ENCODE measurements at regions not wholly inside any gene's neighbourhood (a gene's known extent, or its start where the extent isn't known, plus 50 kb on each side); places are given as distances from the start of the nearest gene placed in this dataset.

GRCh38 chr10:6674291-6674690 is 94.2 kb upstream of the PRKCQ start:
- no peaks in the 10 kb centered on the region for H3K4me1 ChIP-seq (ENCODE audit: insufficient read depth)
- no peak overlapping the region for H3K9ac ChIP-seq
- no peaks in the 10 kb centered on the region for H3F3A ChIP-seq (ENCODE audit: insufficient read depth)
- no peaks in the 10 kb centered on the region for H3K9me3 ChIP-seq (ENCODE audit: low read depth)
- TF ChIP-seq EZH2 (IDR thresholded peaks at IDR 0.05; ENCODE audit: insufficient read depth, poor library complexity, severe bottlenecking) (no peak), EZH2phosphoT487 (IDR thresholded peaks at IDR 0.05; ENCODE audit: insufficient read depth, low read depth) (no peak)
- no peaks in the 10 kb centered on the region for H4K20me1 ChIP-seq (ENCODE audit: insufficient read depth)
- H3K36me3 ChIP-seq (ENCODE audit: low read depth), result no peaks in the 10 kb centered on the region
- no peaks in the 10 kb centered on the region for H3K79me2 ChIP-seq (ENCODE audit: insufficient read depth)
- H3K27ac ChIP-seq, result no peak overlapping the region
- no peak for DNase-seq
- in situ Hi-C loops (cut with MboI), result loop anchor here (25.0 kb wide), 1 partner anchor 738 kb away; the partner anchor contains the start of gene SFMBT2
- no peak overlapping the region for H2AFZ ChIP-seq
- H3K4me2 ChIP-seq (ENCODE audit: unreplicated experiment), result no peak overlapping the region
- no peaks in the 10 kb centered on the region for H3K9me2 ChIP-seq (ENCODE audit: insufficient read depth)
- WGBS, 2 experiments (ENCODE audit: low coverage in 1 of 2, low lambda C conversion rate in 2 of 2, missing lambda C conversion rate in 2 of 2), result 28 to 31% methylated on average over 3 of the region's 3 CpGs
- H3K27me3 ChIP-seq (replicated peaks; ENCODE audit: insufficient read depth), result peaks cover 19% of the 10 kb centered on the region; the same call in 1 of the 2 replicates
- no peak overlapping the region for H3K4me3 ChIP-seq

DNA sequence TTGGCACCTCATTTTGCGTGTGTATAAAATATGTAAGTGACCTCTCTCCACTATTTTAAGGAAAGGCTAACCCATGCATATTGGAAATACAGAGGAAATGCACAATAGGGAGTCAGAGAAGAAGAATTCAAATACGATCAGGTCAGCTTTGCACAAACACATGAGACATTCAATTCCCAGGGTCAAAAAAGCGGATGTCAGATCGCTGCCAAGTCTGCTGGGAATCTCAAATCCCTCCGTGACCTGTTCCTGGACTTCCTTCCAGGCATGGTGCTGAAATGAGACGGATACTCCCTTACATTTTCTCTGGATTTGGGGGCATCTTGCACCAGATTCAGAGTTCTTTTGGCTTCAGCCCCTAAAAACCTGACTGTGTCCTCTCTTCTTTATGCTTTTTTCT is 91.9 kb upstream of the PRKCQ start:
- Histone ChIP-seq H3K79me2 (ENCODE audit: insufficient read depth) (no peaks in the 10 kb centered on the region), H3K27me3 (replicated peaks; ENCODE audit: insufficient read depth) (peaks cover 23% of the 10 kb centered on the region; the same call in 1 of the 2 replicates), H3K4me1 (ENCODE audit: insufficient read depth) (no peaks in the 10 kb centered on the region), H3K9me3 (ENCODE audit: low read depth) (no peaks in the 10 kb centered on the region), H3K4me3 (no peak overlapping the region), H2AFZ (no peak overlapping the region), H3K27ac (no peak overlapping the region), H3K9ac (no peak overlapping the region), H3K36me3 (ENCODE audit: low read depth) (no peaks in the 10 kb centered on the region), H3K9me2 (ENCODE audit: insufficient read depth) (no peaks in the 10 kb centered on the region), H4K20me1 (ENCODE audit: insufficient read depth) (no peaks in the 10 kb centered on the region), H3F3A (ENCODE audit: insufficient read depth) (no peaks in the 10 kb centered on the region), H3K4me2 (ENCODE audit: unreplicated experiment) (no peak overlapping the region)
- in situ Hi-C loops (cut with MboI), result loop anchor here (25.0 kb wide), 1 partner anchor 740 kb away; the partner anchor contains the start of gene SFMBT2
- DNase-seq, result no peak
- TF ChIP-seq EZH2phosphoT487 (IDR thresholded peaks at IDR 0.05; ENCODE audit: insufficient read depth, low read depth) (no peak), EZH2 (IDR thresholded peaks at IDR 0.05; ENCODE audit: insufficient read depth, poor library complexity, severe bottlenecking) (no peak)
- 61 to 69% methylated on average over 6 of the region's 6 CpGs for WGBS, 2 experiments (ENCODE audit: low coverage in 1 of 2, low lambda C conversion rate in 2 of 2, missing lambda C conversion rate in 2 of 2)

DNA sequence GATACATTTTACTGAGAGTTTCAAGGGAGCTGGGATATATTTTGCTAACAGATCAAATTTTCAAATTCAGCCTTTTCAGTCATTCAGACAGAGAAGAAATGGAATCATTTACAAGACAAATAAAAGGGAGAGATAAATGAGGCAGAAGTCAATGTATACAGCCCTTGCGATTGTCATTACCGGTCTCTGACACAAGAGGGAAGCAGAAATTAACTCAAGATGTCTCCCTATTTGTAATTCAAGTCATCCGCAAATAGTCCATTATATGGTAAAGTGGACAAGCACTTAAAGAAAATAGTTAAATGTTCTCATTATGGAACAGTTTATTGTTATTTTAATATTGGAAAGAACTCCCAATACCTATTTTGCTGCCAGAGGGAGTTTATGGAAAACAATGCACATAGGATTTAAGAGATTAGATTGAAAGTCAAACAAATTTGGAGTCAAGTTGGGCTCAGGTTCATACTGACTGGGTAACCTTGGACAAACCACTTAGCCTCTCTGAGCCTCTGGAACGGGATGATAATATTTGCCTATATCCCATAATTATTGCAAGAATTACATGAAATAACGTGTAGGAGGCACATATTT is 89.3 kb upstream of the PRKCQ start:
- Histone ChIP-seq H4K20me1 (ENCODE audit: insufficient read depth) (no peaks in the 10 kb centered on the region), H3K27me3 (replicated peaks; ENCODE audit: insufficient read depth) (peaks cover 16% of the 10 kb centered on the region; the same call in 1 of the 2 replicates), H3K79me2 (ENCODE audit: insufficient read depth) (no peaks in the 10 kb centered on the region), H3F3A (ENCODE audit: insufficient read depth) (no peaks in the 10 kb centered on the region), H2AFZ (no peak overlapping the region), H3K9ac (no peak overlapping the region), H3K9me3 (ENCODE audit: low read depth) (no peaks in the 10 kb centered on the region), H3K36me3 (ENCODE audit: low read depth) (no peaks in the 10 kb centered on the region), H3K4me3 (no peak overlapping the region), H3K27ac (no peak overlapping the region), H3K4me1 (ENCODE audit: insufficient read depth) (no peaks in the 10 kb centered on the region), H3K9me2 (ENCODE audit: insufficient read depth) (no peaks in the 10 kb centered on the region), H3K4me2 (ENCODE audit: unreplicated experiment) (no peak overlapping the region)
- peak; percentile 68 for DNase-seq
- no peak for TF ChIP-seq EZH2 (IDR thresholded peaks at IDR 0.05; ENCODE audit: insufficient read depth, poor library complexity, severe bottlenecking)
- no peak for TF ChIP-seq EZH2phosphoT487 (IDR thresholded peaks at IDR 0.05; ENCODE audit: insufficient read depth, low read depth)
- in situ Hi-C loops (cut with MboI), result loop anchor here (25.0 kb wide), 1 partner anchor 743 kb away; the partner anchor contains the start of gene SFMBT2
- WGBS, 2 experiments (ENCODE audit: low coverage in 1 of 2, low lambda C conversion rate in 2 of 2, missing lambda C conversion rate in 2 of 2), result 2 to 3% methylated on average over 5 of the region's 5 CpGs

GRCh38 chr10:6667679-6668270 is 87.7 kb upstream of the PRKCQ start:
- H2AFZ ChIP-seq, result no peak overlapping the region
- no peaks in the 10 kb centered on the region for H3K9me2 ChIP-seq (ENCODE audit: insufficient read depth)
- DNase-seq, result peak; percentile 58
- WGBS, 2 experiments (ENCODE audit: low coverage in 1 of 2, low lambda C conversion rate in 2 of 2, missing lambda C conversion rate in 2 of 2), result 23 to 28% methylated on average over 10 of the region's 10 CpGs
- no peaks in the 10 kb centered on the region for H3K79me2 ChIP-seq (ENCODE audit: insufficient read depth)
- no peaks in the 10 kb centered on the region for H3K9me3 ChIP-seq (ENCODE audit: low read depth)
- no peak overlapping the region for H3K9ac ChIP-seq
- no peaks in the 10 kb centered on the region for H4K20me1 ChIP-seq (ENCODE audit: insufficient read depth)
- in situ Hi-C loops (cut with MboI), result loop anchor here (25.0 kb wide), 1 partner anchor 745 kb away; the partner anchor contains the start of gene SFMBT2
- TF ChIP-seq EZH2 (IDR thresholded peaks at IDR 0.05; ENCODE audit: insufficient read depth, poor library complexity, severe bottlenecking), result no peak
- TF ChIP-seq EZH2phosphoT487 (IDR thresholded peaks at IDR 0.05; ENCODE audit: insufficient read depth, low read depth), result no peak
- no peak overlapping the region for H3K27ac ChIP-seq
- no peaks in the 10 kb centered on the region for H3F3A ChIP-seq (ENCODE audit: insufficient read depth)
- H3K27me3 ChIP-seq (replicated peaks; ENCODE audit: insufficient read depth), result peaks cover 7% of the 10 kb centered on the region; the same call in 1 of the 2 replicates
- H3K36me3 ChIP-seq (ENCODE audit: low read depth), result no peaks in the 10 kb centered on the region
- no peaks in the 10 kb centered on the region for H3K4me1 ChIP-seq (ENCODE audit: insufficient read depth)
- H3K4me3 ChIP-seq, result no peak overlapping the region
- no peak overlapping the region for H3K4me2 ChIP-seq (ENCODE audit: unreplicated experiment)
